Lower lobe of right lung (tissue), 2 donors: ENCODE measurements at regions not wholly inside any gene's neighbourhood (a gene's known extent, or its start where the extent isn't known, plus 50 kb on each side); places are given as distances from the start of the nearest gene placed in this dataset.

Experiments
- ATAC-seq, 2 donors: fragments of 200-7000 bp; cut with Tn5 transposase; one replicate each; pipeline ENCODE4 v1.9.1; 2020 to 2022; ENCODE audit warnings: mild to moderate bottlenecking in 2 of 2, moderate library complexity in 2 of 2
- DNase-seq: peaks from one replicate; pipeline ENCODE4 v3.0.0-alpha.2; 2020
- H3K27ac ChIP-seq: fragments of 200-600 bp; one replicate; pipeline ENCODE4 v1.8.0; 2022
- H3K27me3 ChIP-seq: fragments of 200-600 bp; one replicate; pipeline ENCODE4 v1.8.0; 2022; ENCODE audit warnings: low read depth
- H3K36me3 ChIP-seq: fragments of 200-600 bp; one replicate; pipeline ENCODE4 v1.8.0; 2022; ENCODE audit warnings: mild to moderate bottlenecking
- H3K4me1 ChIP-seq: fragments of 200-600 bp; one replicate; pipeline ENCODE4 v1.8.0; 2022
- H3K4me3 ChIP-seq: fragments of 200-600 bp; one replicate; pipeline ENCODE4 v1.8.0; 2022; ENCODE audit warnings: mild to moderate bottlenecking
- H3K9me3 ChIP-seq: fragments of 200-600 bp; one replicate; pipeline ENCODE4 v1.8.0; 2022
- CTCF ChIP-seq: fragments of 200-600 bp; IDR thresholded peaks from one replicate; pipeline ENCODE4 v1.8.0; 2022; ENCODE audit warnings: antibody characterized with exemption, mild to moderate bottlenecking
- intact Hi-C: fragments of 100-400 bp; cut with DNase I; formaldehyde crosslinking; loops from one replicate; pipeline ENCODE4 v1.11.0; 2022
- donor health status: DM: no; HTN: yes; CAD: no; lungs with severe emphysema.

- intact Hi-C loops = no loop called here
Measured at GRCh38 chr5:13540168-13540750, 404.2 kb downstream of the DNAH5 start.

GRCh38 chr5:13536933-13537332, 407.6 kb downstream of the DNAH5 start:
- no peaks in the 10 kb centered on the region for H3K9me3 ChIP-seq
- no peak for ATAC-seq
- H3K27ac ChIP-seq = no peak overlapping the region
- no peak overlapping the region for H3K4me3 ChIP-seq
- TF ChIP-seq CTCF = no peak
- no peak for DNase-seq
- intact Hi-C loops = no loop called here
- H3K4me1 ChIP-seq = no peaks in the 10 kb centered on the region
- H3K36me3 ChIP-seq = no peaks in the 10 kb centered on the region
- H3K27me3 ChIP-seq = no peaks in the 10 kb centered on the region

More at GRCh38 chr5:13540168-13540750, 404.2 kb downstream of the DNAH5 start:
- ATAC-seq (no peak), DNase-seq (no peak)
- Histone ChIP-seq H3K27me3 (no peaks in the 10 kb centered on the region), H3K4me3 (no peak overlapping the region), H3K9me3 (no peaks in the 10 kb centered on the region), H3K36me3 (no peaks in the 10 kb centered on the region), H3K4me1 (no peaks in the 10 kb centered on the region), H3K27ac (no peak overlapping the region)
- no peak for TF ChIP-seq CTCF

GRCh38 chr5:13533833-13534232, 410.7 kb downstream of the DNAH5 start:
- no peak for TF ChIP-seq CTCF
- Histone ChIP-seq H3K4me3 (no peak overlapping the region), H3K36me3 (no peaks in the 10 kb centered on the region), H3K4me1 (no peaks in the 10 kb centered on the region), H3K9me3 (no peaks in the 10 kb centered on the region), H3K27ac (no peak overlapping the region), H3K27me3 (no peaks in the 10 kb centered on the region)
- ATAC-seq (no peak), DNase-seq (no peak)
- intact Hi-C loops = no loop called here

GRCh38 chr5:13529300-13529699, 415.2 kb downstream of the DNAH5 start:
- intact Hi-C loops = no loop called here
- Histone ChIP-seq H3K9me3 (no peaks in the 10 kb centered on the region), H3K27ac (no peak overlapping the region), H3K36me3 (no peaks in the 10 kb centered on the region), H3K27me3 (no peaks in the 10 kb centered on the region), H3K4me1 (no peaks in the 10 kb centered on the region), H3K4me3 (no peak overlapping the region)
- TF ChIP-seq CTCF = no peak
- DNase-seq = no peak
- no peak for ATAC-seq

GRCh38 chr5:13524936-13525335, 419.6 kb downstream of the DNAH5 start:
- intact Hi-C loops = no loop called here
- H3K36me3 ChIP-seq = no peaks in the 10 kb centered on the region
- H3K4me3 ChIP-seq = no peak overlapping the region
- no peak for ATAC-seq
- H3K27ac ChIP-seq = no peak overlapping the region
- no peaks in the 10 kb centered on the region for H3K9me3 ChIP-seq
- H3K4me1 ChIP-seq = no peaks in the 10 kb centered on the region
- TF ChIP-seq CTCF = no peak
- no peaks in the 10 kb centered on the region for H3K27me3 ChIP-seq
- no peak for DNase-seq

- Histone ChIP-seq H3K36me3 (no peaks in the 10 kb centered on the region), H3K4me3 (no peak overlapping the region), H3K27me3 (no peaks in the 10 kb centered on the region), H3K9me3 (no peaks in the 10 kb centered on the region), H3K4me1 (no peaks in the 10 kb centered on the region), H3K27ac (no peak overlapping the region)
- TF ChIP-seq CTCF = no peak
- intact Hi-C loops = no loop called here
- no peak for DNase-seq
- no peak for ATAC-seq
Measured at GRCh38 chr5:13519131-13519530, 425.4 kb downstream of the DNAH5 start.
